HG02840 (cell line): ENCODE measurements at regions not wholly inside any gene's neighbourhood (a gene's known extent, or its start where the extent isn't known, plus 50 kb on each side); places are given as distances from the start of the nearest gene placed in this dataset.

ENCODE experiments used
- ATAC-seq: cut with Tn5 transposase; IDR thresholded peaks from one replicate; pipeline ENCODE4 v1.9.1; 2021; ENCODE audit warnings: mild to moderate bottlenecking, moderate library complexity, moderate number of reproducible peaks; ENCODE audit not compliant: unreplicated experiment, low FRiP score

DNA sequence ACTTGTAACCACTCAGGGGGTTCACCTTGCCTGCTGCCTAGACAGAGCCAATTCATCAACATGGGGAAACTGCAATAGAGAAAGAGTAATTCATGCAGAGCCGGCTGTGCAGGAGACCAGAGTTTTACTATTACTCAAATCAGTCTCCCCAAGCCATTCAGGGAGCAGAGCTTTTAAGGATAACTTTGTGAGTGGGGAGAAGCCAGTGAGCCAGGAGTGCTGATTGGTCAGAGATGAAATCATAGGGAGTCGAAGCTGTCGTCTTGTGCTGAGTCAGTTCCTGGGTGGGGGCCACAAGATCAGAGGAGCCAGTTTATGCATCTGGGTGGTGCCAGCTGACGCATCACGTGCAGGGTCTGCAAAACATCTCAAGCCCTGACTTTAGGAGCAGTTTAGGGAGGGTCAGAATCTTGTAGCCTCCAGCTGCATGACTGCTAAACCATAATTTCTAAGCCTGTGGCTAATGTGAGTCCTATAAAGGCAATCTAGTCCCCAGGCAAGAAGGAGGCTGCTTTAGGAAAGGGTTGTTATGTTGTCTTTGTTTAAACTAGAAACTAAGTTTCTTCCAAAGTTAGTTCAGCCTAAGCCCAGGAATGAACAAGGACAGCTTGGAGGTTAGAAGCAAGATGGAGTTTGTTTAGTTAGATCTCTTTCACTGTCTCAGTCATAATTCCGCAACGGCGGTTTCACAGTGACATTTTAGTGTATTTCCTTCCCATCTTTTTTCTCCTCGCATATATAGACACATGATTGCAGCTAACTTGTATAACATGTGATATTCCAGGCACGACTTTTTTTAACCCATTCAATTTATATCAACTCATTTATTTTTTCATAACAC, 68.9 kb upstream of the NCOR2 start:
- ATAC-seq = no peak

DNA sequence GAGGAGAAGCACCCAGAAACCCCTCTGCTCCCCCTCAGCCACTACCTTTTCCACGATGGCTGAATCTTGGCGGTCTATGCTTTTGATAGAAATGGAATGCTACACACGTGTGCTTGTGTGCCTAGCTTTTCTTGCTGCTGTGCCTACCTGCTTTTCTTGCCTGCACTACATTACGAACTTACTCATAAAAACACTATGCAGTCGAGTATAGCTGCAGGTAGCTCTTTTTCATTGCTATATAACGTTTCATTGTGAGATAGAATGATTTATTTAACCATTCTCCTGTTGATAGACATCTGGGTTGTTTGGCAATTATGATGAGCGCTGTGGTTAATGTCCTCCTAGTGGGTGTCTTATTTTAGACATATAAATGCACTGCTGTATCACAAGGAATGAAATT, 67.9 kb upstream of the NCOR2 start:
- ATAC-seq = no peak

DNA sequence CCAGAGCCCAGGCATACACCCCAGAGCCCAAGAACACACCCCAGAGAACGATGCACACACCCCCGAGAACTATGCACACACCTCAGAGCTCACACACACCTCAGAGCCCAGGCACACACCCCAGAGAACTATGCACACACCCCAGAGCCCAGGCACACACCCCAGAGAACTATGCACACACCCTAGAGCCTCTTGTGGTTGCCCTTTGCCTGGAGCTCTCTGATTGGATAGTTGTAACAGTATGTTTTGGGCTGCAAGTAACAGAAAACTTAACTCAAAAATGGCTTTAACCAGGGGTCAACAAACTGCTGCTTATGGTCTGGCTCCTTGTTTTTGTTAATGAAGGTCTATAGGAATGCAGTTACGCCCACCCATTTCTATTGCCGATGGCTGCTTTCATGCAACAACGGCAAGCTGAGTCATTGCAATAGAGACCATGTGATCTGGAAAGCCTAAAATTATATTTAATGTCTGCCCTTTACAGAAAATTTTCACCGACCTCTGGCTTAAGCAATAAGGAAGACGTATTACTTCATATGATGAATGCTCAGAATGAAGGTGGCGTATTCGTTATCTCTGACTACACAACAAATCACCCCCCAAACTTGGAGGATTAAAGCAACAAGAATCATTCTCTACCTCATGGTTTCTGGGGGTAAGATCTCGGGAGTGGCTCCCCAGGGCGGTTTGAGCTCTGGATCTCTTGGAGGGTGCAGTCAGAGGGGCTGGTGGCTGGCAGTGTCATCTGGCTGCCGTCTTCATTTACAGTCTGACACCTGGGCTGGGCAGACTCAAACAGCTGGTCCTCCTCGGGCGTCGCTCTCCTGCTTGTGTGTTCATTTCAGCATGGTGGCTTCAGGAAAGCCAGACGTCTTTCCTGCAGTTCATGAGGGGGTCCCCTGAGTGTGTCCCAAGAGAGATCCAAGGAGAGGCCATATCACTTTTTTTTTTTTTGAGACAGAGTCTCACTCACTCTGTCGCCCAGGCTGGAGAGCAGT, 66.3 kb upstream of the NCOR2 start:
- no peak for ATAC-seq

DNA sequence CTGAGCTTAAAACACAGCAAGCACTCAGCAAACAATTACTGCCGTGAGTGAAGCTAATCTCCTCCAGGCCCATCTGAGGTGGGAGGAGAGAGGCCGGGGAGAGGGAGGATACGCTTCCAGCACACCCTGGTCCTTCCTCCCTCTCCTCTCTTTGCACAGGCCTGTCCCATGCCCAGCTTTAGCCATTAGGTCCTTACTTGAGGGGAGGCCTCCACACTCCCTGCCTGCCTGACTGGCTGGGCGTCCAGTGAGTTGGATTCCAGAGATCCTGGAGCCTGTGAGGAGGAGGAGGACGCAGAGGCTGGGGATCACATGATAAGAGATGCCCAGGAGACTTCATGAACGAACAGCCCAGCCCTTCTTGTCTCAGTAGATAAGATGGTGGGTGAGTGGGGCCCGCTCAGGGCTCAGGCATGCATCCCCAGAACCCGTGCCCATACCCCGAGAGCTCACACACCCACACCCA, 65.1 kb upstream of the NCOR2 start:
- no peak for ATAC-seq

DNA sequence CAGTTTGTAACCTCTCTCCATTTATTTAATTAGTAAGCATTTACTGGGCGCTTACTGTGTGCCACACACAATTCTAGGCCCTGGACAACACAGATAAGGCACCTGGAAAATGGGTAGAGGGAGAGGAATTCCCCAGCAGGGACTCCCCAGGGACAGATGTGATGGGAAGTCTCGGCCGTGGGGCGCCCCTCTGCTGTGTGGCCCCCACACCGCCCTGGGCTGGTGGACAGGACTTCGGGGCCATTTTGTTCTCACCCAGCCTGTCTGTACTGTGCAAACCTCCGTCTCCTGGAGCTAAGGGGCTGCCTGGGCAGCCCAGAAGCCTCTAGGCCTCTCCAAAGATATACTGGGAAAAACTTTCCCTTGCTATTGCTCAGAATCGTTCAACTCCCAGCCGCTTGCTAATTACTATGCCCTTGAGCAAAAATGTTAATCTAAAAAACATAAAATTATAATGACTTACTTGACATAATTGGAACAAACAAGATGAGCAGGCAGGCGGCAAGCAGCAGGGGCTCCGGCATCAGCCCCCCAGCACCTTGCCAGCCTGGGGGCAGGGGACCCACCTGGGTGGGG, 64.4 kb upstream of the NCOR2 start:
- no peak for ATAC-seq

DNA sequence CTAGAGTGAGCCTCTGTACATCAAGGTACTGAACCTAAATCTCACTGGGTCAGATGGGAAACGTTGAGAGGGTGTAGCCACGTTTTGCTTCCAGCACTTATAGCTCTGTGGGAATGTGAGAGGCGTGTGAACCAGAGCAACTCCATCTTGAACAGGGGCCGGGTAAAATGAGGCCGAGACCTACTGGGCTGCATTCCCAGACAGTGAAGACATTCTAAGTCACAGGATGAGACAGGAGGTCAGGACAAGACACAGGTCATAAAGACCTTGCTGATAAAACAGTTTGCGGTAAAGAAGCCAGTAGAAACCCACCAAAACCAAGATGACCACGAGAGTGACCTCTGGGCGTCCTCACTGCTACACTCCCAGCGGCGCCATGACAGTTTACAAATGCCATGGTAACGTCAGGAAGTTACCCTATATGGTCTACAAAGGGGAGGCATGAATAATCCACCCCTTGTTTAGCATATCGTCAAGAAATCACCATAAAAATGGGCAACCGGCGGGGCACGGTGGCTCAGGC, 63.4 kb upstream of the NCOR2 start:
- no peak for ATAC-seq

DNA sequence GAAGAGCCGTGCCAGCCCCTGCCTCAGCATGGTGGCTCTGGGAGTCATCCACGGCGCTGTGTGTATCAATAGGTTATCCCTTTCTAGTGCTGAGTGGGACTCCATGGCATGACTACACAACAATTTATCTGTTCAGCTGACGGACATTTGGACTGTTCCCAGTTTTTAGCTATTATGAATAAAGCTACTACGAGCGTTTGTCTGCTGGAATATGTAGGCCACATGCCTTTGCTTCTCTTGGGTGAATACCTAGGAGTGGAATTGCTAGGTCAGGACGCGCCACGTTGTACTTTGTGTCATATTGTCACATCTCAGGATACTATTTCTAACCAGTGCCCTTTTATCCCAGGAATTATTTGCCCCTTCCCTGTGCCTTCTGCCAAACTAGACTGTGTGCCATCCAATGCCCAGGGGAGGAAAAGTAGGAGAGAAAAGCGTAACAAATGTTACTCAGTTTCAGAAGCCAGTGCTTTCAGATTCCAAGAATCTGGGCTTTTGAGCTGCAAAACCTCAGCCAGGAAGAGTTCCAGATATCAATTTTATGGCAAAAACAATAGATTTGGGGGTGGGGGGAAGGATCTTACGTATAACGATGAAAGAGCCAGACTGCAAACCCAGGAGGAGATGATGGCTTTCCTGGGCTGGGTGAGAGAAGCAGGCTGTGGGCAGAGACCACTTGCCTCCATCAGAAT, 62.5 kb upstream of the NCOR2 start:
- ATAC-seq = no peak

DNA sequence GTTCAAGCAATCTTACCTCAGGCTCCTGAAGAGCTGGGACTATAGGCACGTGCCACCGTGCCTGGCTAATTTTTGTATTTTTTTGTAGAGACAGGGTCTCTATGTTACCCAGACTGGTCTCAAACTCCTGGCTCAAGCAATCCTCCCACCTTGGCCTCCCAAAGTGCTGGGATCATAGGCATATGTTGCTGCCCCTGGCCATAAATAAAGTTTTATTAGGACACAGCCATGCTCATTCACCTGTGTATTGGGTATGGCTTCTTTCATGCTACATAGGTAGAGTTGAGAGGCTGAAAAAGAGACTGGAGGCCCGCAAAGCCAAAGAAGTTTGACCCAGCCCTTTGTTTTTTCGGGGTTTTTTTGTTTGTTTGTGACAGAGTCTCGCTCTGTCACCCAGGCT, 61.7 kb upstream of the NCOR2 start:
- ATAC-seq = no peak

DNA sequence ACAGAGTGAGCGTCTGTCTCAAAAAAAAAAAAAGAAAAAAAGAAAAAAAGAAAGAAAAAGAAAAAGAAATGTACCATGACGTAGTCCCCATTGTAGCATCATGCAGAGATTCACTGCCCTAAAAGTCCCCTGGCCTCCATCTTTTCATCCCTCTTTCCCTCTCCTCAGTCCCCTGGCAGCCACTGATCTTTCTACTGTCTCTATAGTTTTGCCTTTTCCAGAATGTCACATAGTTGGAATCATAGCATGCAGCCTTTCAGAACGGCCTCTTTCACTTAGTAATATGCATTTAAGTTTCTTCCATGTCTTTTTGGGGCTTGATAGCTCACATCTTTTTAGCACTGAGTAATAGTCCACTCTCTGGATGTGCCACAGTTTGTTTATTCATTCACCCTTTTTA, 60.5 kb upstream of the NCOR2 start:
- ATAC-seq = no peak

DNA sequence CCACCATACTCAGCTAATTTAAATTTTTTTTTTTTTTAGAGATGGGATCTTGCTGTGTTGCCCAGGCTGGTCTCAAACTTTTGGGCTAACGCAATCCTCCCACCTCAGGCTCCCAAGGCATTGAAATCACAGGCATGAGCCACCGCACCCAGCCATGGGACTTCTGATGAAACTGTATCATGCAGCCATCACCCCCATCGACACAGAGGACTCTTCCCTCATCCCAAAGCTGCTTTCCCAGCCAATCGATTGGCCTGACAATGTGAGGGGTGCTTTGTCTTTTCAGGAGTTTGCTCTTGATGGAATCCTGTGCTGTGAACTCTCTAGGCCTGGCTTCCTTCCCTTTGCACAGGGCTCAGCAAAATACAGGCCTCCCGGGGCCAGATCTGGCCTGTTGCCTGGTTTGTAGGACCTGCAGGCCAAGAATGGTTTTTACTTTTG, 59.6 kb upstream of the NCOR2 start:
- ATAC-seq = no peak

DNA sequence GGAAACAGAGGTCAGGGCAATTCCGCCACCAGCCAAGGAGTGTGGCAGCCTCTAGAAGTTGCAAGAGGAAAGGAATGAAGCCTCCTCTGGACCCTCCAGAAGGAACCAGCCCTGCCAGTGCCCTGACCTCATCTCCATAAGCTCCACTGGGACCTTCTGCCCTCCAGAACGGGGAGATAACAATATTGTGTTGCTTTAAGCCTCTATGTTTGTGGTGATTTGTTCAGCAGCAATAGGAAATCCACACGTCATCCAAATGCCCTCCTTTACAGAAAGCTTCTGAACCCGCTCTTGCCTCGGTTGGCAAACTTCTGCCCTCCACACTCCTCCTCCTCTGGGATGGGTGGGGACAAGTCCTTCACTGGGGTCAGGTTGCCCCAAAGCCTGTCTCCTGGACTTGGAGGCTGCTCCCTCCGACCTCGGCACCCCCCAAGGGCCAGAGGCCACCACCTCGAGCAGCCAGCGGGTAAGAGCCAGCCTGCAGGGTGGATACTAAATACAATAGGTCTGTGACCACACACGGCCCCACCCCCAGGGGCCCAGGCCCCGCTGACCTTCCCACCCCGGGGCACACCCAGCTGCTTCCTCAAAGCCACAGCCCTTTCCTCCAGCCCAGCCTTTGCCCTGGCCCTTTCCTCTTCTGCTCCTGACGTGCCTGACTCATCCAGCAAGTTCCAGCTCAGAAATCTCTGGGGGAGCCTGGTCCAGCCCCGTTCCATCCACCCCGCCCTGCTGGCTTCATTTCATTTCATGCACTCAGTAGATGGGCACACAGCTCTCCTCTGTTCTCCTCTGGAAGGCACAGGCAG, 58.7 kb upstream of the NCOR2 start:
- no peak for ATAC-seq

DNA sequence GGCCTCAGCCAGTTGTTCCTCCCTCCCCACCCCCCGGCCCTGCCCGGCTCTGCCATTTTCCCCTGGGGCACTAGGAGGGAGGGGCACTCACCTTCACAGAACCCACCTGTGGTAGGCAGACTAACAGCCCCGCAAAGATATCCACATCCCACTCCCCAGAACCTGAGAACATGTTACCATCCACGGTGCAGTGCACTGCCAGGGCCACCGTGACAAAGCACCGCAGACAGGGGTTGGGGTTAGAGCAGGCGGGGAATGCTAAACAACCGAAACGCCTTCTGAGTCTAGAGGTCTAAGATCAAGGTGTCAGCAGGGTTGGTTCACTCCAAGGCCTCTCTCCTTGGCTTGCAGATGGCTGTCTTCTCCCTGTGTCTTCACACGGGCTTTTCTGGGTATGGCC, 57.4 kb upstream of the NCOR2 start:
- no peak for ATAC-seq

DNA sequence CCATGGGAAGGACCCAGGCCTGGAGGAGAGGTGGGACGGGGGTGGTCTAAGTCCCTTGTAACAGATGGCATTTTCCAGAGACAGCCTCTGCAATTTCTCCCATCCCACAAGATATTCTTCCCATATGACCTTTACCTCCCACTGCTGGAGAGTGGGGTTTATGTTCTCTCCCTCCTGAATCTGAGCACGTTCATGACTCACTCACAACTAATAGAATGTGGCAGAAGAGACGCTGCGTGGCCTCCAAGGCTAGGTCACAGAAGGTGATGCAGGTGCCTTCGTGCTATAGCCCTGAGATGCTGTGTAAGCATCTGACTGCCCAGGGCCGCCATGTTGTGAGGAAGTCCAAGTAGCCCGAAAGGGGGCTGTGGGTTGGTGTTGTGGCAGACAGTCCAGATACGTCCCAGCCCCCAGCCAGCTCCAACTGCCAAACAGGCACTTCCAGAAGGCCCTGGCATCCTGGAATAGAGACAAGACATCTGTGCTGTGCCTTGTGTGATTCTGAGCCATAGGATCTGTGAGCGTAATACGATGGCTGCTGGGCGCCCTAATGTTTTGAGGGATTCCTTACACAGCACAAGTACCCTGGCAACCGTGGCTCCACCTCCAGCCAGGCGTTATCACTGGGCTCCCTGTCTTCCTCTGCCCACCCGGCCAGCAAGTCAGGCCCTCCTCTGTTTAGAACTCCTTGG, 56.1 kb upstream of the NCOR2 start:
- no peak for ATAC-seq

DNA sequence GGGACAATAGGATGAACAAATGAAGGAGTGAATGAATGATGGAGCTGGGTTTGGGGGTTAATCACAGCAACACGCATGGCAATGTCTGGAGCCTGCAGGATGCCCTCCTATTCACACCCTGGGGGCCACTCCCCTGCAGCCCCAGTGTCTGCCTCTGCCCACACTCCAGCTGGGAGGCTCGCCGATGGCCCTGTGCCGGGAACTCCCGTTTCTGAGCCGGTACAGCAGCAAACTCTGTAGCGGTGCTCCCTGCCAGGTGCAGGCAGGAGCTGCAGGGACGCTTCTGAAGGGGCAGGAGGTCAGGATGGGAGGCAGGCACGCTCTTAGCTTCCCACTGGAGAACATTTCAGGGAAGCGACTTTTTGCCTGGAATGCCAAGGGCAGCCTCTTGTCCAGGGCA, 55.4 kb upstream of the NCOR2 start:
- no peak for ATAC-seq

DNA sequence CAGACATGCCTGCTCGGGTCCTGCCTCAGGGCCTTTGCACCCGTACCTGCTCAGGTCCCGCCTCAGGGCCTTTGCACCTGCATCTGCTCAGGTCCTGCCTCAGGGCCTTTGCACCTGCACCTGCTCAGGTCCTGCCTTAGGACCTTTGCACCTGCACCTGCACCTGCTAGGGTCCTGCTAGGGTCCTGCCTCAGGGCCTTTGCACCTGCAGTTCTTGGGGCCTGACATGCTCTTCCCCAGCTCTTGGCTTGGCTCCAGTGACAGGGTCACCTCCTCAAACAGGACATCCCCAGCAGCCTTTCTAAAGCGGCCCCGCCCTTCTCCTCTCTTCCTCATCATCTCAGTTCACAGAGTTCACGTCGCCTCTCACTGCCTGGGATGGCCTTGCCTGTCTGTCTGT, 54.9 kb upstream of the NCOR2 start:
- ATAC-seq = no peak

DNA sequence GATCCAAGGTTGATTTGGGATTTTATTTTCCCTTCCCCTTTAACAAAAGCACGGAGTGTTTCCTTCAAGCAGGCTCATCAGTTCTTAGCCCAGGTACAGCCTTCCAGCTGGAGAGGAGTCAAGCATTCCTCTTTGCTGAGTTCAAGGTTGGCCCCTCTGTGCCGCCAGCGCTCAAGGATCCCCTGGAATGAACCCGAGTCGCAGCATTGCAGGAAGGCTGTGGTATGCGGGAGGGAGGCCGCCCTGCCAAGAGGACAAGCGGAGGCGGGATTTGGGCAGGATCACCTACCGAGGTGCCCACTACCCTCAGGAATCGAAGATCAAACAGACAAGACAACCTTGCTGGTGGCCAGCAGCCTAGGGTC, 53.9 kb upstream of the NCOR2 start:
- ATAC-seq = no peak

DNA sequence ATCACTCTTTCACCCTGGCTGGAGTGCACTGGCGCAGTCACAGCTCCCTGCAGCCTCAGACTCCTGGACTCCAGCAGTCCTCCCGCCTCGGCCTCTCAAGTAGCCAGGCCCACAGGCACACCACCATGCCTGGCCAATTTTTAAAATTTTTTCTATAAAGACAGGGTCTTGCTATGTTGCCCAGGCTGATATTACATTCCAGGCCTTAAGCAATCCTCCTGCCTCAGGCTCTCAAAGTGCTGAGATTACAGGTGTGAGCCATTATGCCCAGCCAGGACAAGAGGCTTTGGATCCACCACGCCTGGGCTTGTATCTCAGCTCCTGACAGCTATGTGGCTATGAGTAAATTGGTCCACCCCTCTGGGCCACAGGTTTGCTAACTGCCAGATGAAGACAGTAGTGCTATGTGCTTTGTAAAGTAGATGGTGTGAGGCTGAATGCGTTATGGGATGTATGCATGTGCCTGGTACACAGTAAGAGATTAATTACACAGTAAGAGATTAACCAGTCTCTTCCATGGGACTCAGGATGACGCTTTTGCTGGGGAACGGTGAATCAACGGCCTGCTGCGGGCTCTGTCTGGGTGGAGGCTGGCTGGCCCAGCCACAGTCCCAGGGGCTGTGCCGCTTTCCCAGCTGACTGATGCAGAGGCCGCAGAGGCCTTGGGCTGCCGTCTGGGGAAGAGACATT, 53.3 kb upstream of the NCOR2 start:
- ATAC-seq = no peak

DNA sequence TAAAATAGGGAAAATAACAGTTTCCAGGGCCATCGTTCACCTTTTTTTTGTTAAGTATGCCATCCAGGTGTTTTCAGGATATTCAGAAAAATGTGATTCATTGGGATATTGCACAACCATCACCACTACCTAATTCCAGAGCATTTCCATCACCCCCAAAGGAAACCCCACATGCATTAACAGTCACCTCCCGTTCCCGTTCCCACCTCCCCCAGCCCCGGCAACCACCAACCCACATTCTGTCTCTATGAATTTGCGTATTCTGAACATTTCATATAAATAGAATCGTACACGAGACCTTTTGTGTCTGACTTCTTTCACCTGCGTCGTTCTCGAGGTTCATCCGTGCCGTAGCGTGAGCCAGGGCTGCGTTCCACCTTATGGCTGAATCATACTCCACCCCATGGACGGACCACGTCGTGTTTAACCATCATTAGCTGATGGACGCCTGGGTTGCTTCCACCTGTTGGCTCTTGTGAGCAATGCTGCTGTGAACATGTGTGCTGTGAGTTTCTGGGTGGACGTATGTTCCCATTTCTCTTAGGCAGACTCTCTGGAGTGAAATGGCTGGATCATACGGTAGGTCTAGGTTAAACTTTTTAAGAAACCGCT, 51.0 kb upstream of the NCOR2 start:
- ATAC-seq = no peak
